GM12878 (cell line): ENCODE measurements at regions not wholly inside any gene's neighbourhood (a gene's known extent, or its start where the extent isn't known, plus 50 kb on each side); places are given as distances from the start of the nearest gene placed in this dataset.

Experiments
- CTCF ChIP-seq, 3 experiments: IDR thresholded peaks in 2 of 3; conservative IDR thresholded peaks in 1 of 3; 2 replicates each; pipeline ENCODE4 v1.5.1; 2011; ENCODE audit warnings: low read depth in 3 of 3, low read length in 3 of 3, mild to moderate bottlenecking in 3 of 3, control low read depth in 2 of 3, moderate library complexity in 2 of 3, inconsistent platforms in 1 of 3, mixed read lengths in 1 of 3; ENCODE audit not compliant: control insufficient read depth in 2 of 3, insufficient read depth in 1 of 3; ENCODE audit errors: extremely low read depth in 1 of 3
- TAF1 ChIP-seq: IDR thresholded peaks from 2 replicates; pipeline ENCODE4 v1.6.1; 2011; ENCODE audit warnings: mild to moderate bottlenecking, low read depth, low read length, borderline replicate concordance

GRCh38 chr15:69554279-69554961 lies 101.8 kb downstream of the RPLP1 start:
- TF ChIP-seq TAF1 (no peak), CTCF (IDR thresholded peaks at IDR 0.05 in 2 of 3, conservative IDR thresholded peaks at IDR 0.05 in 1 of 3; ENCODE audit: control insufficient read depth in 2 of 3, extremely low read depth in 1 of 3, insufficient read depth in 1 of 3, low read depth in 3 of 3, low read length in 3 of 3) (no peak)
